ENCODE measurements at regions not wholly inside any gene's neighbourhood (a gene's known extent, or its start where the extent isn't known, plus 50 kb on each side); places are given as distances from the start of the nearest gene placed in this dataset.

GRCh38 chr17:22492331-22492730 is 800.0 kb downstream of the KCNJ18 start:
- H3K9me3 Mint-ChIP-seq (ENCODE audit: unreplicated experiment), result no peaks in the 10 kb centered on the region
- no peaks in the 10 kb centered on the region for H3K4me1 Mint-ChIP-seq (ENCODE audit: low read depth, unreplicated experiment)
- POLR2A ChIA-PET, result no interaction called here
- no TSS peak for BruUV-seq (replicated peaks)
- Histone ChIP-seq H3K9me3 (no peaks in the 10 kb centered on the region), H3K4me1 (no peaks in the 10 kb centered on the region), H3K27me3 (replicated peaks; ENCODE audit: control insufficient read depth, insufficient read depth, low read length) (no peaks in the 10 kb centered on the region), H3K36me3 (ENCODE audit: control insufficient read depth, insufficient read depth, low read length) (no peaks in the 10 kb centered on the region), H3K4me3 (ENCODE audit: low read depth, low read length) (no peak overlapping the region)
- no peaks in the 10 kb centered on the region for H3K36me3 Mint-ChIP-seq (ENCODE audit: insufficient read depth, unreplicated experiment)
- TF ChIP-seq, protein P1, sequence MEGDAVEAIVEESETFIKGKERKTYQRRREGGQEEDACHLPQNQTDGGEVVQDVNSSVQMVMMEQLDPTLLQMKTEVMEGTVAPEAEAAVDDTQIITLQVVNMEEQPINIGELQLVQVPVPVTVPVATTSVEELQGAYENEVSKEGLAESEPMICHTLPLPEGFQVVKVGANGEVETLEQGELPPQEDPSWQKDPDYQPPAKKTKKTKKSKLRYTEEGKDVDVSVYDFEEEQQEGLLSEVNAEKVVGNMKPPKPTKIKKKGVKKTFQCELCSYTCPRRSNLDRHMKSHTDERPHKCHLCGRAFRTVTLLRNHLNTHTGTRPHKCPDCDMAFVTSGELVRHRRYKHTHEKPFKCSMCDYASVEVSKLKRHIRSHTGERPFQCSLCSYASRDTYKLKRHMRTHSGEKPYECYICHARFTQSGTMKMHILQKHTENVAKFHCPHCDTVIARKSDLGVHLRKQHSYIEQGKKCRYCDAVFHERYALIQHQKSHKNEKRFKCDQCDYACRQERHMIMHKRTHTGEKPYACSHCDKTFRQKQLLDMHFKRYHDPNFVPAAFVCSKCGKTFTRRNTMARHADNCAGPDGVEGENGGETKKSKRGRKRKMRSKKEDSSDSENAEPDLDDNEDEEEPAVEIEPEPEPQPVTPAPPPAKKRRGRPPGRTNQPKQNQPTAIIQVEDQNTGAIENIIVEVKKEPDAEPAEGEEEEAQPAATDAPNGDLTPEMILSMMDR (IDR thresholded peaks at IDR 0.05; ENCODE audit: insufficient read depth in 1 of 2, low read depth in 1 of 2, low read length in 1 of 2, severe bottlenecking in 1 of 2, unreplicated experiment in 1 of 2), result no peak
- no peak overlapping the region for H3K27ac Mint-ChIP-seq (ENCODE audit: unreplicated experiment)
- no peak for DNase-seq
- CTCF ChIA-PET, result no interaction called here
- no peak overlapping the region for H3K4me3 Mint-ChIP-seq (ENCODE audit: unreplicated experiment)
- no peaks in the 10 kb centered on the region for H3K27me3 Mint-ChIP-seq (ENCODE audit: insufficient read depth, unreplicated experiment)
- intact Hi-C loops (cut with micrococcal nuclease; ENCODE audit: unreplicated experiment), result no loop called here

- H3K9me3 ChIP-seq, result no peaks in the 10 kb centered on the region
- peaks cover 4% of the 10 kb centered on the region for H3K9me3 Mint-ChIP-seq (ENCODE audit: unreplicated experiment)
- ChIA-PET POLR2A (no interaction called here), CTCF (no interaction called here)
- H3K27me3 Mint-ChIP-seq (ENCODE audit: insufficient read depth, unreplicated experiment), result no peaks in the 10 kb centered on the region
- H3K4me3 Mint-ChIP-seq (ENCODE audit: unreplicated experiment), result no peak overlapping the region
- TF ChIP-seq, protein P1 (IDR thresholded peaks at IDR 0.05; ENCODE audit: insufficient read depth in 1 of 2, low read depth in 1 of 2, low read length in 1 of 2, severe bottlenecking in 1 of 2, unreplicated experiment in 1 of 2), result no peak
- intact Hi-C loops (cut with micrococcal nuclease; ENCODE audit: unreplicated experiment), result no loop called here
- no peak overlapping the region for H3K27ac Mint-ChIP-seq (ENCODE audit: unreplicated experiment)
- no peaks in the 10 kb centered on the region for H3K27me3 ChIP-seq (replicated peaks; ENCODE audit: control insufficient read depth, insufficient read depth, low read length)
- no peak for DNase-seq
- H3K4me1 Mint-ChIP-seq (ENCODE audit: low read depth, unreplicated experiment), result no peaks in the 10 kb centered on the region
- no peaks in the 10 kb centered on the region for H3K36me3 ChIP-seq (ENCODE audit: control insufficient read depth, insufficient read depth, low read length)
- BruUV-seq (replicated peaks), result no TSS peak
- no peaks in the 10 kb centered on the region for H3K36me3 Mint-ChIP-seq (ENCODE audit: insufficient read depth, unreplicated experiment)
- H3K4me1 ChIP-seq, result no peaks in the 10 kb centered on the region
- H3K4me3 ChIP-seq (ENCODE audit: low read depth, low read length), result no peak overlapping the region
These were observed 804.1 kb downstream of the KCNJ18 start for GRCh38 chr17:22496450-22496849.

GRCh38 chr17:22503322-22503899 is 811.1 kb downstream of the KCNJ18 start:
- no peak overlapping the region for H3K4me3 ChIP-seq (ENCODE audit: low read depth, low read length)
- Mint-ChIP-seq H3K9me3 (ENCODE audit: unreplicated experiment) (peaks cover 19% of the 10 kb centered on the region), H3K27me3 (ENCODE audit: insufficient read depth, unreplicated experiment) (no peaks in the 10 kb centered on the region), H3K36me3 (ENCODE audit: insufficient read depth, unreplicated experiment) (no peaks in the 10 kb centered on the region), H3K4me3 (ENCODE audit: unreplicated experiment) (no peak overlapping the region), H3K4me1 (ENCODE audit: low read depth, unreplicated experiment) (no peaks in the 10 kb centered on the region), H3K27ac (ENCODE audit: unreplicated experiment) (no peak overlapping the region)
- no peaks in the 10 kb centered on the region for H3K4me1 ChIP-seq
- no TSS peak for BruUV-seq (replicated peaks)
- ChIA-PET POLR2A (no interaction called here), CTCF (no interaction called here)
- no peak for DNase-seq
- H3K9me3 ChIP-seq, result no peaks in the 10 kb centered on the region
- no peaks in the 10 kb centered on the region for H3K27me3 ChIP-seq (replicated peaks; ENCODE audit: control insufficient read depth, insufficient read depth, low read length)
- TF ChIP-seq, protein P1 (IDR thresholded peaks at IDR 0.05; ENCODE audit: insufficient read depth in 1 of 2, low read depth in 1 of 2, low read length in 1 of 2, severe bottlenecking in 1 of 2, unreplicated experiment in 1 of 2), result no peak
- no peaks in the 10 kb centered on the region for H3K36me3 ChIP-seq (ENCODE audit: control insufficient read depth, insufficient read depth, low read length)
- intact Hi-C loops (cut with micrococcal nuclease; ENCODE audit: unreplicated experiment), result no loop called here
